ENCODE measurements at regions not wholly inside any gene's neighbourhood (a gene's known extent, or its start where the extent isn't known, plus 50 kb on each side); places are given as distances from the start of the nearest gene placed in this dataset.
"Not testable (repeated sequence)": the region's sequence is repeated elsewhere in the genome, so short reads cannot be mapped to it uniquely, and the experiment has no call there.

DNA sequence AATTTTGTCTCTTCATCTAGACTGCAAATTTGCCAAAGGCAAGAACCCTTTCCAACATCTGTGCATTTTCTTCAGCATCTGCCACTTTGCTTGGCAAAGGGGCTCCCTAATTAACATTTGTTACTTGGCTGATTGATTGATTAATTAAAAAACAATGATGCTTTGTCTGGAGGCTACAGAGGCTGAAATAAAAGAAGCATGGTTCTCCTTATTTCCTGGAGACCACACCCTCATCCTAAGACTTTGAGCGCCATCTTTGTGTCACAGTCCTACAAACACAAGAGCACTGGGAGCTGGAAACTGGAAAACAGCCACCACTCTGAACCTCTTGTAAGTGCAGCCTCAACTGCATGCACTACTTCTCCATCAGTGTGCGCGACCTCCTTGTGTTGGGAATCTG lies 189.2 kb downstream of the C7orf25 start:
- DNase-seq, result peak in 1 of 56 donors; percentile 5

- DNase-seq, result no peak
These were observed 189.7 kb downstream of the C7orf25 start for GRCh38 chr7:42722198-42722597.

DNA sequence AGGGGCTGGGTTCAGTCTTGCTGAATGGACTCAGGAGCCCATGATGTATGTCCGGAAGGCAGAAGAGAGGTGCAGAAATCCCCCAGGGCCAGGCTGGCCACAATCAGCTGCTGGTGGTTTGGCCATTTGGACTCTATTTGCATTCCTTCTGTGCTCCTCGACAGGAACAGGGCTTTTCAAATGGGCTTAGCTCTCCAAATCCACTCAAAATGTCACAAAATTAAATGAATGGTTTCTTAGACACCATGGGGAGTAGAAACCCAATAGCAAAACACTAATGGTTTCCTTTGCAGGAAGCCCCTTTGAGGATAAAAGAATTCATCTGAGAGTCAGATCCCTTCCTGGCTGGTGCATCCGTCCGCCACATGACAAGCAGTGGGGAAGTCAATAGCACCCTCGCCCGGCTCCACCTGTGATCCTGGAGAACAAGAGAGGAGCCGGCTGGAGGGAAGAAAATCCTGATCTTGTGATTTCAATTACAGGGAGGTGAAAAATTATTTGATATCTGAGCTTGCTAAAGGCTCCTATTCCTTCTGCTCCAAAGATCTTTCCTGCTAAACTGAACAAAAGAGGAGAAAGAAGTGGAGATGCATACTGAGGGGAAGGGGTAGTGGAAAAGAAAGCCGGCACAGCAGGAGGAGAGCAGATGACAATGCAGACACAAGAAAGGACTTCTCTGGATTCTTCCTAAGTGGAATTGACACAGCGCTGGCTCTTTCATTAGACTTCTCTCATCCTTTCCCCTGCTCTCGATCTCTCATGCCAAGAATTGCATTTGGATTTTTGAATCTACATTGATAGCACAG lies 190.7 kb downstream of the C7orf25 start:
- no peak for DNase-seq

DNA sequence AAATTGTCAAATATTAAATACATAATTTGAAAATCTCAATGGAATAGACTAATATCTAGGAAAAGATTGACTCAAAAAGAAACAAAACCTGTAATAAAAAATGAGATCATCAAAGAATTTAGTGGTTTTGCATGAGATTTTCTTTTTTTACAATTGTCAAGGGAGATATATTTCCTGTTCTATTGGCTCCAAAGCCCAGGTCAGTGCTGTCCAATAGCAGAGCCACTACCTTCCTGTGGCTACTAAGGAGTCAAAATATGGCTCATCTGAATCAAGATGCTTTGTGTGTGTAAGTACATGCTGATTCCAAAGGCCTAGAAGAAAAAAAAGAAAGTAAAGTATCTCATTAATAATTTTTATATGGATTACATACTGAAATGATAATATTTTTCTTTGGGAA lies 191.9 kb downstream of the C7orf25 start:
- DNase-seq, result no peak

DNA sequence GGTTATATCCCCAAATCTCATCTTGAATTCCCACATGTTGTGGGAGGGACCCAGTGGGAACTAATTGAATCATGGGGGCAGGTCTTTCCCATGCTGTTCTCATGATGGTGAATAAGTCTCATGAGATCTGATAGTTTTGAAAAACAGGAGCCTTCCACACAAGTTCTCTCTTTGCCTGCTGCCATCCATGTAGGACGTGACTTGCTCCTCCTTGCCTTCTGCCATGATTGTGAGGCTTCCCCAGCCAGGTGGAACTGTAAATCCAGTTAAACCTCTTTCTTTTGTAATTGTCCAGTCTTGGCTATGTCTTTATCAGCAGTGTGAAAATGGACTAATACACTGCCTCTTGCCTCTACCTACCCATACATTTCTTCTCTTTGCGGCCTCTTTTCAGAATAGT lies 193.4 kb downstream of the C7orf25 start:
- not testable (repeated sequence) for DNase-seq

- no peak for DNase-seq
These were observed 197.5 kb downstream of the C7orf25 start for GRCh38 chr7:42714356-42714755.

- no peak for DNase-seq
These were observed 202.6 kb downstream of the C7orf25 start for GRCh38 chr7:42709284-42709683.

GRCh38 chr7:42704710-42705109 lies 207.2 kb downstream of the C7orf25 start:
- DNase-seq, result no peak

DNA sequence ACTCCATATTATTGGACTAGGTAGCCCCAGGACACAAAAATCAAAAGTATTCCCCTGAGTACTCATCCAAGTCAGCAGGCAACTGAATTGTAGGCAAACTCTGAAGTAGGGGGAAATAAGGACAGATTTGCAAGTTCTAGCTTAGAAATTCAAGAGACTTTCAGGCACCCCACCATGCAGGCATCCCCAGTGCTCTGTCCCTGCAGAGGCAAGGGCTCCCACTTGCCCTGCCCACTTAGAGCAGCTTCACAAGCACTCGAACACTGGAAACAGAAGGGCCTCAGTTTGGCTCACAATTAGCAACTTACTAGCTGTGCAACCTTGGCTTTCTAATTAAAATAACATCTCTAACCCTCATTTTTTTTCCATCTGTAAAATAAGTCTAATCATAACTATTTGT lies 209.2 kb downstream of the C7orf25 start:
- no peak for DNase-seq

GRCh38 chr7:42700406-42701327 lies 211.2 kb downstream of the C7orf25 start:
- no peak for DNase-seq

DNA sequence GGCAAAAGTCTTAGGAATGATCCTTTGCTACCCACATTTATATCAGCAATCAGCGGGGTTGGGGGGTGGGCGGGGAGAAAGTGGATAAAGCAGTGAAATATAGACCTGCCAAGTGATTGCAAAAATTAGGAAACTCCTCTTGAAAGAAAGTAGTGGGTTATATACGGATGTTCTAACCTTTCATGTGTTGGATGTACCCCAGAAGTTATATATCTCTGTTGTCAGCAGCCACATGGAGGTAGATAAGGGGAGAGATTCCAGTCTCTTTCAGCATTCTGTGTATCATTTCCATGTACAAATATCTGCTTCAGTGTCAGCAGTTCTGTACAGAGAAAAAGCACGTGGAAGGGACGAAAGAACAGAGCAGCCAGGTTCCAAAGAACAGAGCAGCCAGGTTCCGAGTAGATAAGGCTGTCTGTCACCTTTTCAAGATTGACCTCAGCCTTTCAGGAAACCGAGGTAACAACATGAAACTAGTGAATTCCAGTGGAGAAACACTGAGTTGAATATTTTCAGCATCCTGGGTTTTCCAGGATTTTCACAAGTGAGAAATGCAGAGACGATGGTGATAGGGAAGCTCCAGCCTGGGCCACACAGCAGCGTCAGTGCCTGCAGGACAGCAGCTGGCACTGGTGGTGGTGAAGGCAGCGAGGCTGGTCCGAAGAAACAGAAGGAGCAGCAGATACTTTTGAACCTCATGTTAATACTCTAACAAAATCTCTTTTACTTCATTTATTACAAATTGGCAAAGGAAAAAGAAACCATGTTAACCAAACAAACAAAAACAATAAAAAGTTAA lies 212.3 kb downstream of the C7orf25 start:
- peak in 1 of 56 donors; percentile 5 for DNase-seq

DNA sequence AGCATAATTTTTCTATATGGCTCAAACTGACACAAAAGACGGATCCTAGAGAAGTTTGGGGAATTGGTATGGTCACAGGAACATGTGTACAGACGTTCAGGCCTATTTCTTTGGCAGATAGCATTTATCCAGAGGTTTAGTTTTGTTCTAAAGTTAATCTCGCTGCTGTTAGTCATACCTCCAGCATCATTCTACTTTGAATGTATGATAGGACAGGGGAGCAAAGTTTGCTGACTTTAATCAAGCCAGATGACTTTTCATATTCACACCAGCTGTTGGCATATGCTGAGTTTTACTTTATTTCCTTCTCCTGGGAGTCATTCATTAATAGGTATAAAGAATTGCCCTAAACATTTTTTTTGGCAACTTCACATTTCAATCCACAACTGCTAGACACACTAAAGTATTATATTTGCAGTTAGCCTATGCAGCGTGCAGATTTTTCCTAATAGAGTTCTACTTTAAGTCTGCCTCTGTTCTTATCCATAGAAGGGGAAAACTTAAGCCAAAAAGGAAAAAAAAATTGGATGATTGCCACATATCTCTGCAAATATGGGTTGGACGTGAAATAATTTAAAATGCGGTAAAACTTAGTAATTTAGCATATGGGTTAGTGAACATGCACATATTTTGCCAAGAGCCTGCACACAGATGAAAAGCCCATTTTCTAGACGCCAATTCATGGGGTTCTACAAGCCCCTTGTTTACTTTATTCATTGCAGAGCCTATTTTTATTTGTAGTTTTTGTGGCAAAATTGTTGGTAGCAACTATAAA lies 213.1 kb downstream of the C7orf25 start:
- no peak for DNase-seq

DNA sequence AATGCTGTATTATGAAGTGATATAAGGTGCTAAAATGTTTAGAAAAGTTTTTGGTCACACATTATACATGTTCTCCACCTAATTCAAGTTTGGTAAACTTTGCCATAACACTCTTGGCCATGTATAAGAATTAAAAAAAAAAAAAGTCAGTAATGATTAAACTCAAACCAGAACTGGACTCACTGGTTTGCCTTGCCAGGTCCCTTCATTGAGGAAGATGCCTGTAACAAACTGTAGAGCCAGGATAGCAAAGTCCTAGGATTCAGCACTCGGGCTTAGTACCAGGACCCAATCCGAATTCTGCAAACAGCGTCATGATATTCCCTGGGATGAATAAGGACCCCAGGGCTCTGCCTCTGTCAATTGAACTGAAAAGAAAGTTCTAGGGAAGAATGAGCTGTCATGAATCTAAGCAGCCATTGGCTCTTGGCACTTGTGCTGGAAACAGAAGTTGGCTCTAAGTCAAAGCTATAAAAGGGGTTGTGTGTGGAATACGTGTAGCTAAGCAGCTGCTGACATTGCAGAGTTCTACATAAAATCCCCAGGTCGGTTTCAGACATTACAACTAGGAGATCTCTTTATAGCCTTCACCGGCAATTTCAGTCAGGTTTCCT lies 216.9 kb downstream of the C7orf25 start:
- no peak for DNase-seq

DNA sequence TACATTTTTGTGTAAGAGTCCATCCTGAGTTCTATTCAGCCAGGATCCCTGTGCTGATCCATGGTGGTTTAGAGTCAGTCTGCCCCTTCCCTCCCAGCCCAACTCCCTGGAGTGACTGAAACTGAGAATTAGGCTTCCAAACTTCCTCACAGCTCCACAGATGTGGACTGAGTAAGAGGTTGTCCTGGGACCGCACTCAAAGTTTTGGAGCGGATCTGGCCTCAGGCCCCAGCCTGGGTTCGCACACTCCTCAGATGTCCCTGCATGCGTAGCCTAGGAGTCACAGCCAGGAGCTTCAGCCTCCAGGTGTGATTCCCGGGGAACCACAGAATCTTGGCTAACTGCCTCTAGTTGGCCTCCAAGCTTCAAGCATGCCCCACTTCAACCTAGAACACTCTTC lies 218.1 kb downstream of the C7orf25 start:
- DNase-seq, result no peak

GRCh38 chr7:42692621-42693020 lies 219.2 kb downstream of the C7orf25 start:
- no peak for DNase-seq

GRCh38 chr7:42690794-42691639 lies 220.9 kb downstream of the C7orf25 start:
- DNase-seq, result peak in 2 of 56 donors; percentile 7 to 13

DNA sequence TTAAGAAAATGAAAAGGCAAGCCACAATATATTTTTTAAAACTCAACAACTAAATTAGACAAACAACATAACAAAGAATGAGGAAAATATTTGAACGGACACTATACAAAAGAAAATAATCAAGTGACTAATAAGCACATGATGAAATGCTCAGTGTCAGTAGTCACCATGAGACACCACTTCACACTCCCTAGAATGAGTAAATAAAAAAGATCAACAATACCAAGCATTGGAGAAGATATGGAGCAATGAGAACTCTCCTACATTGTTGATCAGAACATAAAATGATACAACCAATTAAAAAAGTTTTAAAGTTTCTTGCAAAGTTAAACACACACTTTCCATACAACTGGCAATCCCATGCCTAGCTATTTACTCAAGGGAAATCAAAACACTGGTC lies 222.2 kb downstream of the C7orf25 start:
- no peak for DNase-seq

DNA sequence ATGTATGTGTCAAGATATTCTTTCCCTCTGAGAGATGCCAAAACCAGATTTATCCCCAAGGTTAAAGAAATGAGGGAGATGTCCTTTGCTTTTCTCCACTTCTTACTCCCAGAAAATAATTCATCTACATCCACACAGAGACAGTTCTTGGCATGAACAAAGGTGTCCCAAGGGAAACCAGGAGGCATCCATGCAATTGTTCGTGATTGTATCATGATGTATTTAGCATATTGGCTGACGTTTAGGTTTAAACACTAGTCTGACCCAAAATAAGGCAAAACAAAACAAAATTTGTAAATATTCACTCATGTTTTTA lies 223.9 kb downstream of the C7orf25 start:
- no peak for DNase-seq

DNA sequence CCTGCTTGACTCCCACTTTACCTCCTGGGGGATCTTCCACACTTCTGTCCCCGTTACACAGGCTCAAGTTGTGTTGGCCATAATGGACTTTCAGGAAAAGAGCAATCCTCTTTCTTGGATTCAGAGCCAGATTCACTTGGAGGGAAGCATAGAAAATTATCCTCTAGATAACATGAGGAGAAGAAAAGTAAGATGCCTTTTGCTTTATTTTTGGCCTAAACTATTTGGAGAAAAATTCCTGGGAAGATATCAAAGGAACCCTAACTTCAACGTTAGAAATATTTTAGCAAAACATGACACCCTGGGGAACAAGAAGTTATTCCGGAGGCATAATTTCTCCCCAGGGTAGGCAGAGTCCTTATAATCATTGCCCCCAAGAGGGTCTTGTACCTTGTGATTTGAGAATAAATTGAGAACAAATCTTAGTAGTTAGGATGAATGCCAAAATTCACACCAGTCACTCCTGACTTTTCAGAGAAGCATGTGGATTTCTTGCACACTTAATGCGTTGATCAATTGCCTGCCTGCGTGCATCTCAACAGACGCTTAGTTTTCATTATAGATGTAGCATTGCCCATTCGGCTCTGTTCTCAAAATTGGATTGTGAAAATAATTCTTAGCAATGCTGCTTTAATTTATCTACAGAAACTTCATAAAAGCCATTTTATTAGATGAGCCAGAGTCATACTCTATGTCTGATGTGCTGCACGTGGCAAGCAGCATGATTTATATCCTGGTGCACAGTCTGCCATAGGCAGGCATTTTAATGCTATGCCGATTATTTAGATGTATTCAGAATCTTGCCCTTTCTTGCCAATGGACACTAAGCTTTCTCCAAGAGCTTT lies 224.4 kb downstream of the C7orf25 start:
- DNase-seq, result no peak
